ENCODE measurements at regions not wholly inside any gene's neighbourhood (a gene's known extent, or its start where the extent isn't known, plus 50 kb on each side); places are given as distances from the start of the nearest gene placed in this dataset.

GRCh38 chr18:4589056-4589800 is 134.1 kb upstream of the DLGAP1 start:
- H3K4me3 ChIP-seq (ENCODE audit: control insufficient read depth, low read depth, low read length), result no peak overlapping the region
- DNase-seq (ENCODE audit: low read depth), result no peak
- no peak for TF ChIP-seq CTCF (IDR thresholded peaks at IDR 0.05; ENCODE audit: control insufficient read depth, insufficient read depth, low read depth, low read length, missing control alignments)

- TF ChIP-seq CTCF (IDR thresholded peaks at IDR 0.05; ENCODE audit: control insufficient read depth, insufficient read depth, low read depth, low read length, missing control alignments), result no peak
- no peak overlapping the region for H3K4me3 ChIP-seq (ENCODE audit: control insufficient read depth, low read depth, low read length)
- no peak for DNase-seq (ENCODE audit: low read depth)
Observed at GRCh38 chr18:4587204-4587603, 132.1 kb upstream of the DLGAP1 start.

- H3K4me3 ChIP-seq (ENCODE audit: control insufficient read depth, low read depth, low read length), result no peak overlapping the region
- TF ChIP-seq CTCF (IDR thresholded peaks at IDR 0.05; ENCODE audit: control insufficient read depth, insufficient read depth, low read depth, low read length, missing control alignments), result no peak
- no peak for DNase-seq (ENCODE audit: low read depth)
Observed at GRCh38 chr18:4586731-4587130, 131.6 kb upstream of the DLGAP1 start.

- no peak overlapping the region for H3K4me3 ChIP-seq (ENCODE audit: control insufficient read depth, low read depth, low read length)
- no peak for DNase-seq (ENCODE audit: low read depth)
- TF ChIP-seq CTCF (IDR thresholded peaks at IDR 0.05; ENCODE audit: control insufficient read depth, insufficient read depth, low read depth, low read length, missing control alignments), result no peak
Observed at GRCh38 chr18:4582431-4583335, 127.6 kb upstream of the DLGAP1 start.

- TF ChIP-seq CTCF (IDR thresholded peaks at IDR 0.05; ENCODE audit: control insufficient read depth, insufficient read depth, low read depth, low read length, missing control alignments), result no peak
Observed at GRCh38 chr18:4581966-4582365, 126.9 kb upstream of the DLGAP1 start.

GRCh38 chr18:4578449-4578848 is 123.3 kb upstream of the DLGAP1 start:
- DNase-seq (ENCODE audit: low read depth), result no peak
- H3K4me3 ChIP-seq (ENCODE audit: control insufficient read depth, low read depth, low read length), result no peak overlapping the region
- no peak for TF ChIP-seq CTCF (IDR thresholded peaks at IDR 0.05; ENCODE audit: control insufficient read depth, insufficient read depth, low read depth, low read length, missing control alignments)

More at GRCh38 chr18:4581966-4582365, 126.9 kb upstream of the DLGAP1 start:
- H3K4me3 ChIP-seq (ENCODE audit: control insufficient read depth, low read depth, low read length), result no peak overlapping the region
- no peak for DNase-seq (ENCODE audit: low read depth)
